ENCODE measurements at regions not wholly inside any gene's neighbourhood (a gene's known extent, or its start where the extent isn't known, plus 50 kb on each side); places are given as distances from the start of the nearest gene placed in this dataset.

DNA sequence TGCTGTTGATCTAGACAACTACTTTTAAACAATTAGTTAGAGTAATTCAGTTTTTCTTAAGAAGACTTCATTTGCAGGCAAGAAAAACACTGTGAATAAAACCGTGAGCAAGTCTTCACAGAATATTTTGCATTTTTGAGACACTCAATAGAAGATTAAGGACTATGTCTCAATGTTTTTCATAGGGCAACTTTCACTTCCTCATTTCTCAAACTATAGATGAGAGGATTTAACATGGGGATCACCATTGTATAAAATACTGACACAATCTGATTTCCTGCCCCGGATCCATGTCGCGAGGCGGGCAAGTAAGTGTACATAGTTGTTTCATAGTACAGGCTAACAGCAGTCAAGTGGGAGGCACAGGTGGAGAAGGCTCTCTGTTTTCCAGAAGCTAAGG lies 108.8 kb upstream of the IGSF1 start:
- Histone ChIP-seq H2AFZ (ENCODE audit: low read length) (no peak overlapping the region), H3K18ac (ENCODE audit: low read length) (no peak overlapping the region), H3K9me3 (replicated peaks in 1 of 2; ENCODE audit: control insufficient read depth in 2 of 2, insufficient read depth in 1 of 2, low read depth in 1 of 2, low read length in 2 of 2) (no peaks in the 10 kb centered on the region), H3K27me3 (ENCODE audit: control insufficient read depth in 3 of 3, insufficient read depth in 3 of 3, low read depth in 1 of 3, low read length in 3 of 3) (peaks cover 0 to 8% (median 0%) of the 10 kb centered on the region in 3 experiments), H3K4me2 (ENCODE audit: insufficient read depth, low read length, poor library complexity, severe bottlenecking) (no peak overlapping the region), H4K8ac (ENCODE audit: low read depth, low read length) (no peak overlapping the region), H3K4me1 (ENCODE audit: control insufficient read depth in 2 of 2, insufficient read depth in 1 of 2, low read depth in 1 of 2, low read length in 2 of 2) (no peaks in the 10 kb centered on the region), H3K27ac (replicated peaks; ENCODE audit: low read length) (no peak overlapping the region), H3K14ac (ENCODE audit: low read length) (no peak overlapping the region), H3K79me1 (ENCODE audit: low read depth, low read length) (no peaks in the 10 kb centered on the region), H4K91ac (ENCODE audit: low read depth, low read length, poor library complexity) (no peak overlapping the region), H3K36me3 (replicated peaks in 1 of 2; ENCODE audit: control insufficient read depth in 2 of 2, insufficient read depth in 2 of 2, low read length in 2 of 2) (no peaks in the 10 kb centered on the region), H3K9ac (ENCODE audit: low read depth, low read length, poor library complexity) (no peak overlapping the region), H2BK12ac (ENCODE audit: low read length) (no peak overlapping the region), H2BK120ac (ENCODE audit: low read depth, low read length) (no peak overlapping the region), H3K4ac (ENCODE audit: low read length) (no peak overlapping the region), H3K4me3 (ENCODE audit: low read length in 2 of 2) (no peak overlapping the region), H3K23ac (ENCODE audit: low read depth, low read length, poor library complexity) (no peak overlapping the region), H2BK15ac (ENCODE audit: low read length) (no peak overlapping the region), H2BK5ac (ENCODE audit: low read length) (no peak overlapping the region), H2AK5ac (ENCODE audit: low read depth, low read length) (no peak overlapping the region)
- no CpG with 5 or more reads among the region's 5 CpGs for WGBS, 2 donors (ENCODE audit: extremely low coverage in 2 of 2, insufficient read length in 2 of 2, insufficient replicate concordance in 1 of 2)
- DNase-seq (ENCODE audit: low spot score): no peak

DNA sequence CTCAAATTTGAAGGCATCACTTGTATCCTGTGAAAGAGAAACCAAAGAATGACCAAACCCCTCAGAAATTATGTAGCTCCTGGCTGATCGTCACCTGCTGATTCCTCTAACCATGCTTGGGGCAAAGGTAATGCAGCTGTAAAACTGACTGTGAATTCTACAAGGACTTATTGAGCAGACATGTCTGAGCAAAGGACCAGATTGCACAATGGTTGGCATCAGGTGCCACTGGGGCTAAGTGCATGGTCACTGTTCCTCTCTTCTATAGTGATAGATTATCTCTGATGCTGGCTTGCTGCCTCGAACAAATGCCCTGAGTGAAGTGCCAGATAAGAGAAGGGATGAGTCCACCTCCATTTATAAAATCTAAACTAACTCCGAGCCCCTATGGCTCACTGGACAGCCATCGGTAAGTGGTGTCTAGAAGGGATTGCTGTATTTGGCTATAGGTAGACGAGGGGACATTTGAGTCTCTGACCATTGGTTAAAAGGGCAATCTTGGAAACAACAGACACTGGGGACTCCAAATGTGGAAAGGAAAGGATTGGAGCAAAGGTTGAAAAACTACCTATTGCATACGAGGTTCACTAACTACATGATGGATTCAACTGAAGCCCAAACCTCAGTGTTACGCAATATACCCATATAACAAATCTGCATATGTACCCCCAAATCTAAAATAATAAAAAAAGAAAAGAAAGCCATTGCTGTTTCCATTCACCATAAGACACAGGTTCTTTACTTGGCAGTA lies 110.7 kb upstream of the IGSF1 start:
- no peak overlapping the region for H2BK12ac ChIP-seq (ENCODE audit: low read length)
- no peak overlapping the region for H2BK120ac ChIP-seq (ENCODE audit: low read depth, low read length)
- H3K4me3 ChIP-seq (ENCODE audit: low read length in 2 of 2): no peak overlapping the region
- no peak for DNase-seq (ENCODE audit: low spot score)
- H4K8ac ChIP-seq (ENCODE audit: low read depth, low read length): no peak overlapping the region
- no peaks in the 10 kb centered on the region for H3K36me3 ChIP-seq (replicated peaks in 1 of 2; ENCODE audit: control insufficient read depth in 2 of 2, insufficient read depth in 2 of 2, low read length in 2 of 2)
- no peak overlapping the region for H2AK5ac ChIP-seq (ENCODE audit: low read depth, low read length)
- no peaks in the 10 kb centered on the region for H3K9me3 ChIP-seq (replicated peaks in 1 of 2; ENCODE audit: control insufficient read depth in 2 of 2, insufficient read depth in 1 of 2, low read depth in 1 of 2, low read length in 2 of 2)
- no peak overlapping the region for H3K4ac ChIP-seq (ENCODE audit: low read length)
- no peak overlapping the region for H3K27ac ChIP-seq (replicated peaks; ENCODE audit: low read length)
- peaks cover 0 to 8% (median 0%) of the 10 kb centered on the region in 3 experiments for H3K27me3 ChIP-seq (ENCODE audit: control insufficient read depth in 3 of 3, insufficient read depth in 3 of 3, low read depth in 1 of 3, low read length in 3 of 3)
- H3K14ac ChIP-seq (ENCODE audit: low read length): no peak overlapping the region
- H3K4me2 ChIP-seq (ENCODE audit: insufficient read depth, low read length, poor library complexity, severe bottlenecking): no peak overlapping the region
- no peak overlapping the region for H3K23ac ChIP-seq (ENCODE audit: low read depth, low read length, poor library complexity)
- H2BK15ac ChIP-seq (ENCODE audit: low read length): no peak overlapping the region
- no peak overlapping the region for H2AFZ ChIP-seq (ENCODE audit: low read length)
- no peak overlapping the region for H3K18ac ChIP-seq (ENCODE audit: low read length)
- H3K79me1 ChIP-seq (ENCODE audit: low read depth, low read length): no peaks in the 10 kb centered on the region
- no peak overlapping the region for H4K91ac ChIP-seq (ENCODE audit: low read depth, low read length, poor library complexity)
- no peaks in the 10 kb centered on the region for H3K4me1 ChIP-seq (ENCODE audit: control insufficient read depth in 2 of 2, insufficient read depth in 1 of 2, low read depth in 1 of 2, low read length in 2 of 2)
- H2BK5ac ChIP-seq (ENCODE audit: low read length): no peak overlapping the region
- H3K9ac ChIP-seq (ENCODE audit: low read depth, low read length, poor library complexity): no peak overlapping the region
- WGBS, 2 donors (ENCODE audit: extremely low coverage in 2 of 2, insufficient read length in 2 of 2, insufficient replicate concordance in 1 of 2): no CpG with 5 or more reads among the region's 7 CpGs

DNA sequence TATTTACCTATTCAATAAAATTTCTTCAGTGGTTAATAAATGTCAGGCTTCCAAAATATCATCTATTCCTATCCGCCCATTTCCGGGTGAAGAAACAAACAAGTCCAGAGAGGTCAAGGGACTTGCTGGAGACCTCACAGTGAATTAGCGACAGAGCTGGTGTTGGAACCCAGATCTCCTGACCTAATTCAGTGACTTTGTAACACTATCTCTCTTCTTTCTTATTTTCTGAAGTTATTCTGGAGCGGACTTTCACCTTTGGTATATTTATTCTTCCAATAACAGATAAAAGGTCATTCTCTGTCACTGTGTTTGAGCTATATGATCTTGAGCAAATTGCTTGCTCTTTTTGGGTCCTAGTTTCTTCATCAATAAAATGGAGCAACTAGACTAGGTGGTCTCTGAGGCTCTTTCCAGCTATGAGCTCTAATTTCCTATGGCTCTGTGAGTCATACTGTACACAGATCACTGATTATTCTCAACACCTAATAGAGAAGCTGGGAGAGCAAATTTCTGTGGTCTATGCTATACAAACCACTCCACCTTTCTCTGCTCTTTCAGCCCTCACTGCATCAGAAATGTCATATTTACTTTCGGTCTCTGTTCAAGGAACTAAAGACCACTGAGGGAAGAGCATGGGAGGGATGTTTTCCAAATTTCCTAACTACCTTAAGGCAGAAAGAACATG lies 113.2 kb upstream of the IGSF1 start:
- Histone ChIP-seq H3K4me3 (ENCODE audit: low read length in 2 of 2) (no peak overlapping the region), H4K91ac (ENCODE audit: low read depth, low read length, poor library complexity) (no peak overlapping the region), H2BK15ac (ENCODE audit: low read length) (no peak overlapping the region), H2BK5ac (ENCODE audit: low read length) (no peak overlapping the region), H2AFZ (ENCODE audit: low read length) (no peak overlapping the region), H2AK5ac (ENCODE audit: low read depth, low read length) (no peak overlapping the region), H3K36me3 (replicated peaks in 1 of 2; ENCODE audit: control insufficient read depth in 2 of 2, insufficient read depth in 2 of 2, low read length in 2 of 2) (no peaks in the 10 kb centered on the region), H4K8ac (ENCODE audit: low read depth, low read length) (no peak overlapping the region), H3K4ac (ENCODE audit: low read length) (no peak overlapping the region), H3K23ac (ENCODE audit: low read depth, low read length, poor library complexity) (no peak overlapping the region), H3K27ac (replicated peaks; ENCODE audit: low read length) (no peak overlapping the region), H3K14ac (ENCODE audit: low read length) (no peak overlapping the region), H3K79me1 (ENCODE audit: low read depth, low read length) (no peaks in the 10 kb centered on the region), H3K18ac (ENCODE audit: low read length) (no peak overlapping the region), H3K9ac (ENCODE audit: low read depth, low read length, poor library complexity) (no peak overlapping the region), H2BK12ac (ENCODE audit: low read length) (no peak overlapping the region), H3K4me2 (ENCODE audit: insufficient read depth, low read length, poor library complexity, severe bottlenecking) (no peak overlapping the region), H2BK120ac (ENCODE audit: low read depth, low read length) (no peak overlapping the region), H3K9me3 (replicated peaks in 1 of 2; ENCODE audit: control insufficient read depth in 2 of 2, insufficient read depth in 1 of 2, low read depth in 1 of 2, low read length in 2 of 2) (no peaks in the 10 kb centered on the region), H3K4me1 (ENCODE audit: control insufficient read depth in 2 of 2, insufficient read depth in 1 of 2, low read depth in 1 of 2, low read length in 2 of 2) (no peaks in the 10 kb centered on the region), H3K27me3 (ENCODE audit: control insufficient read depth in 3 of 3, insufficient read depth in 3 of 3, low read depth in 1 of 3, low read length in 3 of 3) (peaks cover 0 to 8% (median 0%) of the 10 kb centered on the region in 3 experiments)
- DNase-seq (ENCODE audit: low spot score): no peak
- WGBS, 2 donors (ENCODE audit: extremely low coverage in 2 of 2, insufficient read length in 2 of 2, insufficient replicate concordance in 1 of 2): no CpG with 5 or more reads among the region's 5 CpGs

DNA sequence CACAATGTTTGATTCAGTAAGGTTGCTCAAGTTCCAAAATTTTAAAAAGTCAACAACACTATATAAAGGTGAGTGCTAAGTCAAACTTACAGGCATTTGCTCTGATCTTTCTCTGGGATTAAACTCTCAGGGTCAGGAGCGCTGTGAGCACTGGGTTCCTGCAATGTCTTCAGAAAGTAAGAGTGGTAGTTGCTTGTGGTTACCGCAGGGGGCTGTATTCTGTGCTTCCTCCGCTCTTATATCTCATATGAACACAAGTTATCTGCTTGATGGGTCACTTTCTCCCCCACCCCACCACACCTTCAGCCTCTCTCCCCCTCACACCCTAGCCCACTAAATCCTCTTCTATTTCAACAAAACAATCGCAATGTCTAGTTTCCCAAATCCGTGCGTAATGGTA lies 116.4 kb upstream of the IGSF1 start:
- Histone ChIP-seq H2AFZ (ENCODE audit: low read length) (no peak overlapping the region), H2BK120ac (ENCODE audit: low read depth, low read length) (no peak overlapping the region), H4K91ac (ENCODE audit: low read depth, low read length, poor library complexity) (no peak overlapping the region), H2AK5ac (ENCODE audit: low read depth, low read length) (no peak overlapping the region), H3K4me2 (ENCODE audit: insufficient read depth, low read length, poor library complexity, severe bottlenecking) (no peak overlapping the region), H2BK15ac (ENCODE audit: low read length) (no peak overlapping the region), H3K36me3 (replicated peaks in 1 of 2; ENCODE audit: control insufficient read depth in 2 of 2, insufficient read depth in 2 of 2, low read length in 2 of 2) (no peaks in the 10 kb centered on the region), H3K27me3 (ENCODE audit: control insufficient read depth in 3 of 3, insufficient read depth in 3 of 3, low read depth in 1 of 3, low read length in 3 of 3) (no peaks in the 10 kb centered on the region), H3K23ac (ENCODE audit: low read depth, low read length, poor library complexity) (no peak overlapping the region), H3K79me1 (ENCODE audit: low read depth, low read length) (no peaks in the 10 kb centered on the region), H3K9ac (ENCODE audit: low read depth, low read length, poor library complexity) (no peak overlapping the region), H4K8ac (ENCODE audit: low read depth, low read length) (no peak overlapping the region), H3K9me3 (replicated peaks in 1 of 2; ENCODE audit: control insufficient read depth in 2 of 2, insufficient read depth in 1 of 2, low read depth in 1 of 2, low read length in 2 of 2) (no peaks in the 10 kb centered on the region), H3K18ac (ENCODE audit: low read length) (no peak overlapping the region), H3K14ac (ENCODE audit: low read length) (no peak overlapping the region), H2BK5ac (ENCODE audit: low read length) (no peak overlapping the region), H3K4me3 (ENCODE audit: low read length in 2 of 2) (no peak overlapping the region), H3K27ac (replicated peaks; ENCODE audit: low read length) (no peak overlapping the region), H3K4me1 (ENCODE audit: control insufficient read depth in 2 of 2, insufficient read depth in 1 of 2, low read depth in 1 of 2, low read length in 2 of 2) (no peaks in the 10 kb centered on the region), H2BK12ac (ENCODE audit: low read length) (no peak overlapping the region), H3K4ac (ENCODE audit: low read length) (no peak overlapping the region)
- no CpG with 5 or more reads among the region's 6 CpGs for WGBS, 2 donors (ENCODE audit: extremely low coverage in 2 of 2, insufficient read length in 2 of 2, insufficient replicate concordance in 1 of 2)
- no peak for DNase-seq (ENCODE audit: low spot score)
